Mucosa of descending colon (tissue), 3 donors: ENCODE measurements at regions not wholly inside any gene's neighbourhood (a gene's known extent, or its start where the extent isn't known, plus 50 kb on each side); places are given as distances from the start of the nearest gene placed in this dataset.

ENCODE experiments used
- ATAC-seq: fragments of 200-7000 bp; cut with Tn5 transposase; one replicate; pipeline ENCODE4 v1.9.1; 2020; ENCODE audit warnings: mild to moderate bottlenecking, moderate library complexity
- DNase-seq, 3 donors: peaks; one replicate each; pipeline ENCODE4 v3.0.0-alpha.2; 2020
- H3K36me3 ChIP-seq: fragments of 200-600 bp; one replicate; pipeline ENCODE4 v1.8.0; 2021; ENCODE audit warnings: low read depth, mild to moderate bottlenecking
- H3K4me1 ChIP-seq: fragments of 200-600 bp; one replicate; pipeline ENCODE4 v1.8.0; 2021; ENCODE audit warnings: low read depth, mild to moderate bottlenecking
- H3K4me3 ChIP-seq: fragments of 200-600 bp; one replicate; pipeline ENCODE4 v1.8.0; 2021; ENCODE audit warnings: mild to moderate bottlenecking
- H3K9me3 ChIP-seq: fragments of 200-600 bp; one replicate; pipeline ENCODE4 v1.8.0; 2021; ENCODE audit warnings: mild to moderate bottlenecking
- intact Hi-C, 2 donors: fragments of 100-400 bp; cut with DNase I in 1 of 2; cut with micrococcal nuclease in 1 of 2; formaldehyde crosslinking; loops; one replicate each; pipeline versions ENCODE4 v1.11.0 to v1.11.1; 2022; cut with DNase I, micrococcal nuclease
- TF ChIP-seq, protein P1 (sequence below): fragments of 200-600 bp; IDR thresholded peaks from one replicate; pipeline ENCODE4 v1.8.0; 2022; ENCODE audit warnings: antibody characterized with exemption, mild to moderate bottlenecking
- donor health status: DM: no; HTN: no; CAD: no; lungs with moderate emphysema.
- donor health status: DM: no; HTN: no; CAD: no.
- donor health status: DM: no; HTN: yes; CAD: no.

DNA sequence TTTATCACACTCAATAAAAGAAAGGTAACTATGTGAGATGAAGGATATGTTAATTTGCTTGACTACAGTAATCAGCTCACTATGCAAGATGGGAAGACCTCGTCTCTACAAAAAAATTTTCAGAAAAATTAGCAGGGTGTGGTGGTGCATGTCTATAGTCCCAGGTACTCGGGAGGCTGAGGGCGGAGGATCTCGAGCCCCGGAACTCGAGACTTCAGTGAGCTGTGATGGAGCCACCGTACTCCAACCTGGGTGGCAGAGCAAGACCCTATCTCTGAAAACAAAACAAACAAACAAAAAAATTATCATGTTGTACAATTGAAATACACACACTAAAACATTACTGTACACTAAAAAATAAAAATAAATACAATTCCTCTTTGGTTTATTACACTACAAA is 376.7 kb upstream of the KLHL1 start:
- ATAC-seq, result no peak
- intact Hi-C loops, result no loop called here
- no peak for DNase-seq
- H3K4me3 ChIP-seq, result no peak overlapping the region
- peaks cover 1% of the 10 kb centered on the region for H3K9me3 ChIP-seq
- TF ChIP-seq, protein P1, sequence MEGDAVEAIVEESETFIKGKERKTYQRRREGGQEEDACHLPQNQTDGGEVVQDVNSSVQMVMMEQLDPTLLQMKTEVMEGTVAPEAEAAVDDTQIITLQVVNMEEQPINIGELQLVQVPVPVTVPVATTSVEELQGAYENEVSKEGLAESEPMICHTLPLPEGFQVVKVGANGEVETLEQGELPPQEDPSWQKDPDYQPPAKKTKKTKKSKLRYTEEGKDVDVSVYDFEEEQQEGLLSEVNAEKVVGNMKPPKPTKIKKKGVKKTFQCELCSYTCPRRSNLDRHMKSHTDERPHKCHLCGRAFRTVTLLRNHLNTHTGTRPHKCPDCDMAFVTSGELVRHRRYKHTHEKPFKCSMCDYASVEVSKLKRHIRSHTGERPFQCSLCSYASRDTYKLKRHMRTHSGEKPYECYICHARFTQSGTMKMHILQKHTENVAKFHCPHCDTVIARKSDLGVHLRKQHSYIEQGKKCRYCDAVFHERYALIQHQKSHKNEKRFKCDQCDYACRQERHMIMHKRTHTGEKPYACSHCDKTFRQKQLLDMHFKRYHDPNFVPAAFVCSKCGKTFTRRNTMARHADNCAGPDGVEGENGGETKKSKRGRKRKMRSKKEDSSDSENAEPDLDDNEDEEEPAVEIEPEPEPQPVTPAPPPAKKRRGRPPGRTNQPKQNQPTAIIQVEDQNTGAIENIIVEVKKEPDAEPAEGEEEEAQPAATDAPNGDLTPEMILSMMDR, result no peak
- H3K36me3 ChIP-seq, result no peaks in the 10 kb centered on the region
- H3K4me1 ChIP-seq, result no peaks in the 10 kb centered on the region

- no peak for DNase-seq
- TF ChIP-seq, protein P1, result no peak
- no peaks in the 10 kb centered on the region for H3K4me1 ChIP-seq
- H3K4me3 ChIP-seq, result no peak overlapping the region
- intact Hi-C loops, result no loop called here
- no peaks in the 10 kb centered on the region for H3K36me3 ChIP-seq
- ATAC-seq, result no peak
- H3K9me3 ChIP-seq, result no peaks in the 10 kb centered on the region
Measured at GRCh38 chr13:70483599-70484276, 375.5 kb upstream of the KLHL1 start.

DNA sequence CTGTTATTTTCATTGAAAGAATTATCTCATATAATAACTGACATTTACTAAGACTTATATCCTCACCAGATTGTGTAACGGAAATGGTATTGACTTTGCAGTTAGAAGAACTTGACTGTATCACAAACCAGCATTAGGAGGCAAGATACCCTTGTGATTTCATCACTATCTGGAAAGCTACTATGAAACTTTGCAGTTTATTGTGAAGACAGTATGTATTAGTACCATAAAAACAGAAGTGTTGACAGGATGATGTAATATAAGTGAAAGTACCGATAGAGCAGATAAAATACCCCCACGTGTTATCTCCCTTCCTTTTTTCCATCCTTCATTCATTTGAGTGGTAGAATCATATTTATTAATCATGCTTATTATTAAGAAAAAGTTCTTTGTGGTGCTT is 365.7 kb upstream of the KLHL1 start:
- DNase-seq, result no peak
- Histone ChIP-seq H3K4me1 (no peaks in the 10 kb centered on the region), H3K4me3 (no peak overlapping the region), H3K9me3 (no peaks in the 10 kb centered on the region), H3K36me3 (no peaks in the 10 kb centered on the region)
- intact Hi-C loops, result no loop called here
- TF ChIP-seq, protein P1, result no peak
- no peak for ATAC-seq

DNA sequence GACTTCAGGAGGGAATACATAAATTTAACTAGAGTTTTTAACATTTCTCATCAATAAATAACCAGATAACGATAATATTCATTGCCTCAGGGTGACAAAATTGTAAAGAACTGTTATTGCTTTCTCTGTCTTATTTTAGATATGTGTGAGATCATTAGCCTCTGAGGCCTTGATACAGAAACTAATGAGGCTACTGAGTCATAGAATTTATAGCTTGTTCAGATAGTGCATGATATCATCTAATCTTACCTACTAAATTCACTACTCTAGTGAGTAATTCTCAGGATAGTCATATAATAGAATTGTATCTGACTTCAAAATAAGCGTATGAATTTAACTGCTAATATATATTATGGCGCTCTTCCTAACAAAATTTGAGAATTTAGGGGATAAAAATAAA is 360.8 kb upstream of the KLHL1 start:
- TF ChIP-seq, protein P1, result no peak
- ATAC-seq (no peak), DNase-seq (no peak)
- no peaks in the 10 kb centered on the region for H3K4me1 ChIP-seq
- H3K4me3 ChIP-seq, result no peak overlapping the region
- H3K36me3 ChIP-seq, result no peaks in the 10 kb centered on the region
- intact Hi-C loops, result no loop called here
- no peaks in the 10 kb centered on the region for H3K9me3 ChIP-seq

DNA sequence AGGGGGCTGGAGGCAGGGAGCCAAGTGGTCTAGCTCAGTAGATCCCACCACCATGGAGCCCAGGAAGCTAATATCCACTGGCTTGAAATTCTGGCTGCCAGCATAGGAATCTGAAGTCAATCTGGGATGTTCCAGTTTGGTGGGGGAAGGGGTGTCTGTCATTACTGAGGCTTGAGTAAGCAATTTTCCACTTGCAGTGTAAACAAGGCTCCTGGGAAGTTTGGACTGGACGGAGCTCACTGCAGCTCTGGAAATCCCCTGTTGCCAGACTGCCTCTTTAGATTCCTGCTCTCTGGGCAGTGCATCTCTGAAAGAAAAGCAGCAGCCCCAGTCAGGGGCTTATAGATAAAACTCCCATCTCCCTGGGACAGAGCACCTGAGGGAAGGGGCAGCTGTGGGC is 349.2 kb upstream of the KLHL1 start:
- Histone ChIP-seq H3K4me1 (no peaks in the 10 kb centered on the region), H3K9me3 (no peaks in the 10 kb centered on the region), H3K4me3 (no peak overlapping the region), H3K36me3 (no peaks in the 10 kb centered on the region)
- DNase-seq (no peak), ATAC-seq (no peak)
- intact Hi-C loops, result no loop called here
- TF ChIP-seq, protein P1, result no peak

DNA sequence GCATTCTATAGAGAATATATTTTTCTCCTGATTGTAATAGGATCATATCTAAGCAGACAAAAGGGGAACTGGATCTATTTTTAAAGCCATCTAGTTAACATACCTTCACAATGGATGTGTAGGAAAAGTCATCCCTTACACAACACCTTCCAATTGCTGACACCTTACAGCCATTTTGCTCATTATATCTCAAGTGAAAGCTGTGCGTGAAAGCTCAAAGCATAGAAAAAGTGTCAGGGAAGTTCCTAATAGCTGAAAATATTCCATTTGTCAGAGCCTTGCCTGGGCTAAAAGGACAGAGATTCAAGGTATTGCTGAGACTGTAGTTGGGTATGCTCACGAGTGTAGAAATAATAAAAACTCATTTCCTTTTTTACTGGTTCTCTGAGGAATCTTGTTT is 340.6 kb upstream of the KLHL1 start:
- no peaks in the 10 kb centered on the region for H3K4me1 ChIP-seq
- ATAC-seq (no peak), DNase-seq (no peak)
- TF ChIP-seq, protein P1, result no peak
- H3K9me3 ChIP-seq, result no peaks in the 10 kb centered on the region
- intact Hi-C loops, result no loop called here
- H3K36me3 ChIP-seq, result no peaks in the 10 kb centered on the region
- H3K4me3 ChIP-seq, result no peak overlapping the region
